Activated CD4-positive, alpha-beta T cell treated with anti-CD3 and anti-CD28 coated beads for 36 hours (primary cell): ENCODE measurements at regions not wholly inside any gene's neighbourhood (a gene's known extent, or its start where the extent isn't known, plus 50 kb on each side); places are given as distances from the start of the nearest gene placed in this dataset.
"Not testable (repeated sequence)": the region's sequence is repeated elsewhere in the genome, so short reads cannot be mapped to it uniquely, and the experiment has no call there.

Experiments
- ATAC-seq: fragments of 200-7000 bp; cut with Tn5 transposase; one replicate; pipeline ENCODE4 v1.10.0; 2021; ENCODE audit warnings: mild to moderate bottlenecking, moderate library complexity
- CTCF ChIA-PET: fragments of 350-600 bp; sonication (Branson Sonifier 250); formaldehyde crosslinking; loops from one replicate; lab custom pipeline; 2021; ENCODE audit warnings: antibody characterized with exemption; lab: Charles Lee
- POLR2A ChIA-PET: fragments of 350-600 bp; sonication (Branson Sonifier 250); formaldehyde crosslinking; loops from one replicate; lab custom pipeline; 2021; ENCODE audit warnings: antibody characterized with exemption, inconsistent platforms; lab: Charles Lee
- DNase-seq: peaks from one replicate; pipeline ENCODE4 v3.0.0-alpha.2; 2020
- H3K27ac Mint-ChIP-seq: one replicate; pipeline ENCODE4 v1.8.0; 2021; ENCODE audit warnings: mixed read lengths
- H3K27me3 Mint-ChIP-seq: one replicate; pipeline ENCODE4 v1.8.0; 2021; ENCODE audit warnings: mixed read lengths
- H3K36me3 Mint-ChIP-seq: one replicate; pipeline ENCODE4 v1.8.0; 2021; ENCODE audit warnings: low read depth, mixed read lengths
- H3K4me1 Mint-ChIP-seq: one replicate; pipeline ENCODE4 v1.8.0; 2021; ENCODE audit warnings: mixed read lengths
- H3K4me3 Mint-ChIP-seq: one replicate; pipeline ENCODE4 v1.8.0; 2021; ENCODE audit warnings: mild to moderate bottlenecking, moderate library complexity, mixed read lengths
- H3K9me3 Mint-ChIP-seq: one replicate; pipeline ENCODE4 v1.8.0; 2021; ENCODE audit warnings: low read depth, mixed read lengths
- intact Hi-C, 2 experiments: fragments of 100-400 bp; cut with DNase I in 1 of 2; cut with micrococcal nuclease in 1 of 2; formaldehyde crosslinking; loops; one replicate each; pipeline versions ENCODE4 v1.14.2 to v1.15.1; 2022 to 2024; cut with DNase I, micrococcal nuclease

GRCh38 chrX:46223499-46223898, 321.7 kb downstream of the ZNF674 start:
- CTCF ChIA-PET = interaction anchor here (0.6 kb wide), 1 partner anchor 342 kb away, joined by 3 read pairs; no protein-coding TSS in a partner anchor
- POLR2A ChIA-PET, DNase-seq, H3K4me1 Mint-ChIP-seq, H3K36me3 Mint-ChIP-seq, H3K27ac Mint-ChIP-seq, H3K27me3 Mint-ChIP-seq, H3K4me3 Mint-ChIP-seq, ATAC-seq, H3K9me3 Mint-ChIP-seq, intact Hi-C loops: not testable (repeated sequence)

- H3K36me3 Mint-ChIP-seq = no peaks in the 10 kb centered on the region
- ATAC-seq (no peak), DNase-seq (no peak)
- no peak overlapping the region for H3K27ac Mint-ChIP-seq
- H3K27me3 Mint-ChIP-seq = no peaks in the 10 kb centered on the region
- CTCF ChIA-PET = no interaction called here
- H3K9me3 Mint-ChIP-seq = no peaks in the 10 kb centered on the region
- intact Hi-C loops = no loop called here
- no peak overlapping the region for H3K4me3 Mint-ChIP-seq
- POLR2A ChIA-PET = no interaction called here
- H3K4me1 Mint-ChIP-seq = no peaks in the 10 kb centered on the region
These were observed 324.4 kb downstream of the ZNF674 start for GRCh38 chrX:46220822-46221221.

- DNase-seq (no peak), ATAC-seq (no peak)
- ChIA-PET POLR2A (no interaction called here), CTCF (no interaction called here)
- no peaks in the 10 kb centered on the region for H3K27me3 Mint-ChIP-seq
- no peaks in the 10 kb centered on the region for H3K4me1 Mint-ChIP-seq
- no peak overlapping the region for H3K27ac Mint-ChIP-seq
- H3K36me3 Mint-ChIP-seq = no peaks in the 10 kb centered on the region
- no peaks in the 10 kb centered on the region for H3K9me3 Mint-ChIP-seq
- intact Hi-C loops = no loop called here
- H3K4me3 Mint-ChIP-seq = no peak overlapping the region
These were observed 326.8 kb downstream of the ZNF674 start for GRCh38 chrX:46218373-46218772.

GRCh38 chrX:46216406-46216805, 328.8 kb downstream of the ZNF674 start:
- intact Hi-C loops = no loop called here
- no peak for ATAC-seq

GRCh38 chrX:46211079-46211478, 334.1 kb downstream of the ZNF674 start:
- Mint-ChIP-seq H3K27me3 (no peaks in the 10 kb centered on the region), H3K27ac (no peak overlapping the region), H3K9me3 (no peaks in the 10 kb centered on the region), H3K4me3 (no peak overlapping the region), H3K4me1 (peaks cover 23% of the 10 kb centered on the region), H3K36me3 (no peaks in the 10 kb centered on the region)
- ATAC-seq (no peak), DNase-seq (no peak)
- CTCF ChIA-PET = no interaction called here
- intact Hi-C loops = no loop called here
- POLR2A ChIA-PET = no interaction called here

More at GRCh38 chrX:46216406-46216805, 328.8 kb downstream of the ZNF674 start:
- Mint-ChIP-seq H3K4me3 (no peak overlapping the region), H3K9me3 (no peaks in the 10 kb centered on the region), H3K36me3 (no peaks in the 10 kb centered on the region), H3K27me3 (no peaks in the 10 kb centered on the region), H3K27ac (no peak overlapping the region), H3K4me1 (no peaks in the 10 kb centered on the region)
- no peak for DNase-seq
- ChIA-PET POLR2A (no interaction called here), CTCF (interaction anchor here (0.7 kb wide), 1 partner anchor 1647 kb away, joined by 3 read pairs; no protein-coding TSS in a partner anchor)

- Mint-ChIP-seq H3K27me3 (no peaks in the 10 kb centered on the region), H3K4me1 (peaks cover 29% of the 10 kb centered on the region), H3K4me3 (no peak overlapping the region), H3K9me3 (no peaks in the 10 kb centered on the region), H3K27ac (no peak overlapping the region), H3K36me3 (no peaks in the 10 kb centered on the region)
- DNase-seq = no peak
- ATAC-seq = no peak
- ChIA-PET CTCF (no interaction called here), POLR2A (no interaction called here)
- intact Hi-C loops = no loop called here
These were observed 335.5 kb downstream of the ZNF674 start for GRCh38 chrX:46209768-46210167.

GRCh38 chrX:46209037-46209436, 336.2 kb downstream of the ZNF674 start:
- no peak for DNase-seq
- H3K36me3 Mint-ChIP-seq = no peaks in the 10 kb centered on the region
- CTCF ChIA-PET = no interaction called here
- H3K9me3 Mint-ChIP-seq = no peaks in the 10 kb centered on the region
- ATAC-seq = no peak
- POLR2A ChIA-PET = no interaction called here
- no peaks in the 10 kb centered on the region for H3K27me3 Mint-ChIP-seq
- intact Hi-C loops = no loop called here
- no peak overlapping the region for H3K4me3 Mint-ChIP-seq
- H3K27ac Mint-ChIP-seq = no peak overlapping the region
- peaks cover 32% of the 10 kb centered on the region for H3K4me1 Mint-ChIP-seq

- ATAC-seq = peak; percentile 61
- Mint-ChIP-seq H3K27me3 (no peaks in the 10 kb centered on the region), H3K27ac (no peak overlapping the region), H3K4me3 (no peak overlapping the region), H3K9me3 (no peaks in the 10 kb centered on the region), H3K4me1 (peaks cover 32% of the 10 kb centered on the region), H3K36me3 (no peaks in the 10 kb centered on the region)
- no peak for DNase-seq
- intact Hi-C loops = no loop called here
- CTCF ChIA-PET = no interaction called here
- POLR2A ChIA-PET = no interaction called here
These were observed 336.9 kb downstream of the ZNF674 start for GRCh38 chrX:46208225-46208854.

GRCh38 chrX:46204721-46205422, 340.3 kb downstream of the ZNF674 start:
- intact Hi-C loops = no loop called here
- Mint-ChIP-seq H3K4me3 (no peak overlapping the region), H3K4me1 (peaks cover 32% of the 10 kb centered on the region), H3K9me3 (no peaks in the 10 kb centered on the region), H3K27ac (no peak overlapping the region), H3K36me3 (no peaks in the 10 kb centered on the region), H3K27me3 (no peaks in the 10 kb centered on the region)
- no peak for DNase-seq
- POLR2A ChIA-PET = no interaction called here
- peak; percentile 36 for ATAC-seq
- CTCF ChIA-PET = interaction anchor here (0.6 kb wide), 1 partner anchor 129 kb away, joined by 3 read pairs; no protein-coding TSS in a partner anchor

- intact Hi-C loops = no loop called here
- Mint-ChIP-seq H3K4me3 (no peak overlapping the region), H3K9me3 (no peaks in the 10 kb centered on the region), H3K36me3 (no peaks in the 10 kb centered on the region), H3K4me1 (peaks cover 16% of the 10 kb centered on the region), H3K27ac (no peak overlapping the region), H3K27me3 (no peaks in the 10 kb centered on the region)
- ATAC-seq = no peak
- DNase-seq = no peak
- ChIA-PET CTCF (interaction anchor here (0.7 kb wide), 1 partner anchor 98 kb away, joined by 3 read pairs; no protein-coding TSS in a partner anchor), POLR2A (no interaction called here)
These were observed 342.3 kb downstream of the ZNF674 start for GRCh38 chrX:46202733-46203514.

GRCh38 chrX:46200413-46200812, 344.8 kb downstream of the ZNF674 start:
- POLR2A ChIA-PET = no interaction called here
- no peak for ATAC-seq
- no peak overlapping the region for H3K27ac Mint-ChIP-seq
- intact Hi-C loops = no loop called here
- peaks cover 11% of the 10 kb centered on the region for H3K4me1 Mint-ChIP-seq
- H3K27me3 Mint-ChIP-seq = no peaks in the 10 kb centered on the region
- DNase-seq = no peak
- H3K4me3 Mint-ChIP-seq = no peak overlapping the region
- no peaks in the 10 kb centered on the region for H3K36me3 Mint-ChIP-seq
- CTCF ChIA-PET = no interaction called here
- H3K9me3 Mint-ChIP-seq = no peaks in the 10 kb centered on the region
